ENCODE measurements at regions not wholly inside any gene's neighbourhood (a gene's known extent, or its start where the extent isn't known, plus 50 kb on each side); places are given as distances from the start of the nearest gene placed in this dataset.
A peak's percentile ranks its signal among the peaks of the same experiment; 100 is the strongest.

GRCh38 chr1:29529677-29530278 lies 293.5 kb downstream of the PTPRU start:
- CTCF ChIA-PET: no interaction called here
- Mint-ChIP-seq H3K4me1 (no peaks in the 10 kb centered on the region), H3K27me3 (no peaks in the 10 kb centered on the region), H3K27ac (no peak overlapping the region), H3K36me3 (no peaks in the 10 kb centered on the region), H3K4me3 (no peak overlapping the region), H3K9me3 (ENCODE audit: low read depth) (peaks cover 9% of the 10 kb centered on the region)
- no peak for DNase-seq
- no peak for ATAC-seq

- Mint-ChIP-seq H3K36me3 (no peaks in the 10 kb centered on the region), H3K4me3 (no peak overlapping the region), H3K9me3 (ENCODE audit: low read depth) (peaks cover 9% of the 10 kb centered on the region), H3K27ac (no peak overlapping the region), H3K4me1 (no peaks in the 10 kb centered on the region), H3K27me3 (no peaks in the 10 kb centered on the region)
- CTCF ChIA-PET: no interaction called here
- ATAC-seq (no peak), DNase-seq (peak; percentile 33)
Observed at GRCh38 chr1:29527314-29528004, 291.1 kb downstream of the PTPRU start.

- Mint-ChIP-seq H3K27me3 (no peaks in the 10 kb centered on the region), H3K4me1 (no peaks in the 10 kb centered on the region), H3K4me3 (no peak overlapping the region), H3K9me3 (ENCODE audit: low read depth) (peaks cover 9% of the 10 kb centered on the region), H3K27ac (no peak overlapping the region), H3K36me3 (no peaks in the 10 kb centered on the region)
- CTCF ChIA-PET: no interaction called here
- peak; percentile 12 for DNase-seq
- ATAC-seq: no peak
Observed at GRCh38 chr1:29525941-29526340, 289.6 kb downstream of the PTPRU start.

- Mint-ChIP-seq H3K4me3 (no peak overlapping the region), H3K36me3 (no peaks in the 10 kb centered on the region), H3K27me3 (no peaks in the 10 kb centered on the region), H3K9me3 (ENCODE audit: low read depth) (peaks cover 4% of the 10 kb centered on the region), H3K27ac (no peak overlapping the region), H3K4me1 (no peaks in the 10 kb centered on the region)
- DNase-seq (peak; percentile 31), ATAC-seq (no peak)
- CTCF ChIA-PET: no interaction called here
Observed at GRCh38 chr1:29524285-29525065, 288.2 kb downstream of the PTPRU start.

- no peak overlapping the region for H3K27ac Mint-ChIP-seq
- no peaks in the 10 kb centered on the region for H3K27me3 Mint-ChIP-seq
- ATAC-seq (no peak), DNase-seq (peak; percentile 18)
- H3K4me3 Mint-ChIP-seq: no peak overlapping the region
- peaks cover under 1% of the 10 kb centered on the region for H3K9me3 Mint-ChIP-seq (ENCODE audit: low read depth)
- H3K36me3 Mint-ChIP-seq: no peaks in the 10 kb centered on the region
- no peaks in the 10 kb centered on the region for H3K4me1 Mint-ChIP-seq
- CTCF ChIA-PET: no interaction called here
Observed at GRCh38 chr1:29523576-29523975, 287.3 kb downstream of the PTPRU start.

GRCh38 chr1:29523136-29523535 lies 286.8 kb downstream of the PTPRU start:
- Mint-ChIP-seq H3K27ac (no peak overlapping the region), H3K4me1 (no peaks in the 10 kb centered on the region), H3K27me3 (no peaks in the 10 kb centered on the region), H3K36me3 (no peaks in the 10 kb centered on the region), H3K4me3 (no peak overlapping the region), H3K9me3 (ENCODE audit: low read depth) (no peaks in the 10 kb centered on the region)
- ATAC-seq (no peak), DNase-seq (peak; percentile 26)
- CTCF ChIA-PET: no interaction called here

- CTCF ChIA-PET: no interaction called here
- H3K27ac Mint-ChIP-seq: no peak overlapping the region
- no peaks in the 10 kb centered on the region for H3K27me3 Mint-ChIP-seq
- no peaks in the 10 kb centered on the region for H3K4me1 Mint-ChIP-seq
- H3K36me3 Mint-ChIP-seq: no peaks in the 10 kb centered on the region
- no peaks in the 10 kb centered on the region for H3K9me3 Mint-ChIP-seq (ENCODE audit: low read depth)
- DNase-seq (peak; percentile 31), ATAC-seq (no peak)
- H3K4me3 Mint-ChIP-seq: no peak overlapping the region
Observed at GRCh38 chr1:29521811-29522580, 285.7 kb downstream of the PTPRU start.

- Mint-ChIP-seq H3K27me3 (no peaks in the 10 kb centered on the region), H3K4me1 (no peaks in the 10 kb centered on the region), H3K4me3 (no peak overlapping the region), H3K36me3 (no peaks in the 10 kb centered on the region), H3K9me3 (ENCODE audit: low read depth) (no peaks in the 10 kb centered on the region), H3K27ac (no peak overlapping the region)
- ATAC-seq (no peak), DNase-seq (peak; percentile 5)
- CTCF ChIA-PET: no interaction called here
Observed at GRCh38 chr1:29521438-29521715, 285.1 kb downstream of the PTPRU start.

GRCh38 chr1:29520571-29521437 lies 284.5 kb downstream of the PTPRU start:
- H3K4me3 Mint-ChIP-seq: no peak overlapping the region
- H3K27ac Mint-ChIP-seq: no peak overlapping the region
- H3K27me3 Mint-ChIP-seq: peaks cover under 1% of the 10 kb centered on the region
- CTCF ChIA-PET: no interaction called here
- H3K4me1 Mint-ChIP-seq: no peaks in the 10 kb centered on the region
- peak; percentile 16 for DNase-seq
- no peaks in the 10 kb centered on the region for H3K36me3 Mint-ChIP-seq
- H3K9me3 Mint-ChIP-seq (ENCODE audit: low read depth): no peaks in the 10 kb centered on the region
- ATAC-seq: no peak

GRCh38 chr1:29519788-29520110 lies 283.4 kb downstream of the PTPRU start:
- no peaks in the 10 kb centered on the region for H3K36me3 Mint-ChIP-seq

GRCh38 chr1:29519108-29519787 lies 282.9 kb downstream of the PTPRU start:
- Mint-ChIP-seq H3K27me3 (peaks cover 2% of the 10 kb centered on the region), H3K36me3 (no peaks in the 10 kb centered on the region), H3K4me3 (no peak overlapping the region), H3K27ac (no peak overlapping the region), H3K9me3 (ENCODE audit: low read depth) (no peaks in the 10 kb centered on the region), H3K4me1 (no peaks in the 10 kb centered on the region)
- DNase-seq (peak; percentile 23), ATAC-seq (no peak)
- CTCF ChIA-PET: no interaction called here

More at GRCh38 chr1:29519788-29520110, 283.4 kb downstream of the PTPRU start:
- no peaks in the 10 kb centered on the region for H3K4me1 Mint-ChIP-seq
- peaks cover 2% of the 10 kb centered on the region for H3K27me3 Mint-ChIP-seq
- CTCF ChIA-PET: no interaction called here
- DNase-seq (no peak), ATAC-seq (no peak)
- H3K4me3 Mint-ChIP-seq: no peak overlapping the region
- H3K27ac Mint-ChIP-seq: no peak overlapping the region
- no peaks in the 10 kb centered on the region for H3K9me3 Mint-ChIP-seq (ENCODE audit: low read depth)

- Mint-ChIP-seq H3K27ac (no peak overlapping the region), H3K9me3 (ENCODE audit: low read depth) (no peaks in the 10 kb centered on the region), H3K4me1 (no peaks in the 10 kb centered on the region), H3K36me3 (no peaks in the 10 kb centered on the region), H3K27me3 (peaks cover 2% of the 10 kb centered on the region), H3K4me3 (no peak overlapping the region)
- DNase-seq (peak; percentile 37), ATAC-seq (no peak)
- CTCF ChIA-PET: no interaction called here
Observed at GRCh38 chr1:29518183-29518835, 282.0 kb downstream of the PTPRU start.

Measured in activated CD8-positive, alpha-beta memory T cell treated with anti-CD3 and anti-CD28 coated beads, Interleukin-2, amount 10 ng/mL, durations not matched to agents 7 days and 5 days (primary cell).